Fibroblast of skin of right biceps (primary cell): ENCODE measurements at regions not wholly inside any gene's neighbourhood (a gene's known extent, or its start where the extent isn't known, plus 50 kb on each side); places are given as distances from the start of the nearest gene placed in this dataset.

Experiments
- DNase-seq: peaks from one replicate; pipeline ENCODE4 v3.0.0-alpha.2; 2013

DNA sequence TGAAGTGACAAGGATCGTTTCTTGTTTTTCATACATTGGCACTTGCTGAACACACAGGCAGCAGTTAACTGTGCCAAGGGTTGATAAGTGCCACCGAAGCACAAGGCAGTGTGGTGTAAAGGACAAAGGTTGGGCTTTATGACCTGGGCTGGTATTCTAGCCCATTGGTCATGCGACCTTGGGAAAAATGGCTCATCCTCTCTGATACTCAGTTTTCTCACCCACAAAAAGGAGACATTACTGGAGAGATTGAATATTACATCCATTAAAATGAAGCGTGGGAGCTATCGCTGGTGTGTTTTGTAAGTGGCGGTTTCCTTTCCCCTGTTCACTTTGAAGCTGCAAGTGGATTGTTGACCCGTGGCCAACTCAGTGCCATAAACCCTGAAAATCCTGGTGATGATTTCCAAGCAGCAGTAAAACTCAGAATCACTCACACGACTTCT, 216.9 kb downstream of the HAPSTR1 start:
- DNase-seq: no peak

DNA sequence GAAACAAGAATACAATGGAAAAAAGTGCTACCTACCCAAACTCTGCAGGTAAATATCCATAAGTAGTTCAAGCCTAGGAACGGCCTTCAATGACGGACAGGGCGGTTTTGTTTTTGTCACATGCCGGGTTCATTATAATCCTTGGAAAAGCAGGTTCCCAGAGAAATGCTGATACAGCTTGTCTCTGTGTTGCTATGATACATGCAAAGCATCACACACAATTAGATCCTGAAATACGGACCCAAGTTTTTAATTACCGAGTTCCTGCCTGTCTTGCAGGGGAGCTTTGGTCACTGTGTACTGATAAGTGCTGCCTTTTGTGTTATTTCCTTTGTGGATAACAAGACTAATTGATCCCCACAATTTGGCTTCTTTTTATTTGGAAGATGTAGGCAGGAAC, 217.4 kb downstream of the HAPSTR1 start:
- DNase-seq: no peak

GRCh38 chr16:9309844-9310243, 218.4 kb downstream of the HAPSTR1 start:
- no peak for DNase-seq

DNA sequence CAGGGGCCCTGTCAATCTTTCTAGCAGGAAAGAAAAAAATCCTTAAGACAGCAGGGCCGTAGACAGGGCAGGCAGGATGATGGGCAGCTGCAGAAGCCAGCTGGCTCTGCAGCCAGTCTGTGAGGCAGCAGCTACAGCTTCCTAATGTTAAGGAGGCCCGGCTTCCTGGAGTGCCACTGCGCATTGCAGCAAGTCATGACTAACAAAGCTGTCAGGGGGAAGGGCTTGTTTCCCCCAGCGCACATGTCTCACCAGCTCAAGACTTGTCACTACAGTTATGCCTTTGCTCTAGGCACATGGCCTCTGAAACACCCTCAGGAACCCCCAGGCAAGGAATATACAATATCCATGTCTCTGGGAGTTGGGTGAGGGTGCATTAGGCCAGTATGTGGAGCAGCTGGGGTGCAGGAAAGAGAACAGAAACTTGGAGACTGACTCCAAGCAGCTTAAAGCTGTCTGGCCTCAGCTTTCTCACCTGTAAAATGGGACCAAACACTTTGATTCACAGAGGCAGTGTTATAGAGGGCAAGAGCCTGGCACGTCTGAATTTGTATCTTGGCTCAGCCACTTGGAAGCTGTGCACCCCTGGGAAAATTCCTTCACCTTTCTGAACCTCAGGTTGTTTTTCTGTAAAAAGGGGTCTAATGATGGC, 220.0 kb downstream of the HAPSTR1 start:
- DNase-seq: peak; percentile 6

GRCh38 chr16:9316008-9316407, 224.6 kb downstream of the HAPSTR1 start:
- DNase-seq: no peak

- DNase-seq: no peak
Observed at GRCh38 chr16:9316615-9317014, 225.2 kb downstream of the HAPSTR1 start.

DNA sequence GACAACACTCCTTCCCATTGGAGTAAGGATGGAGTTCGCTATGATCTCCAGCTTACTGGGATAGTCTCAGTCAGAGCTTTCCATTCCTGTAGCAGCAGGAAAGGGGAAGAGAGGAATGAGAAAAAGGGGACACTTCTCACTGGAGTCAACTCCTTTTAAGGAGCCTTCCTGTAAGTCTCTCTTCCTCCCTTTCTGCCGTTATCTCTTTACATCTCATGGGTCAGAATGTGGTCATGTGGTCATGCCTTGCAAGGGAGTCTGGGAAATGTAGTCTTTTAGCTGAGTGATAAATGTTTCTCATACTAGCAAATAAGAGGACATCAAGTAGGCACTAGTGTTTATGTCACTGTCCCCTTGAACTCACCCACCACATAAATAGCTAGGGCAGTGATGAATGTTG, 227.3 kb downstream of the HAPSTR1 start:
- no peak for DNase-seq

DNA sequence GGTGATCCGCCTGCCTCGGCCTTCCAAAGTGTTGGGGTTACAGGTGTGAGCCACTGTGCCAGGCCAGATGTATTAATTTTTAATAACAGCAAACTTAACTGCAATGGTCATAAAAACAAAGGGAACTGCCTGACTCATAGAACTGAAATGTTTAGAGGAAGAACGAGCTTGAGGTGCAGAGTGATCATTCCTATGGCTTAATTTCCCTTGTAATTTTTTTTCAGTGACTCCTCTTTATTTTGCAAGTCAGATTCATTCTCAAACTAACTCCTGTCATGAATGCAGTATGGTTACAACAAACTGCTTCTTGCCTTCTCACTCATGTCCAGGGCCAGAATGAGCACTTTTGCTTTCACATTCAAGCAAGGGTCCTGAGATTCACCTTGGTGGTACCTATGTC, 231.3 kb downstream of the HAPSTR1 start:
- no peak for DNase-seq

DNA sequence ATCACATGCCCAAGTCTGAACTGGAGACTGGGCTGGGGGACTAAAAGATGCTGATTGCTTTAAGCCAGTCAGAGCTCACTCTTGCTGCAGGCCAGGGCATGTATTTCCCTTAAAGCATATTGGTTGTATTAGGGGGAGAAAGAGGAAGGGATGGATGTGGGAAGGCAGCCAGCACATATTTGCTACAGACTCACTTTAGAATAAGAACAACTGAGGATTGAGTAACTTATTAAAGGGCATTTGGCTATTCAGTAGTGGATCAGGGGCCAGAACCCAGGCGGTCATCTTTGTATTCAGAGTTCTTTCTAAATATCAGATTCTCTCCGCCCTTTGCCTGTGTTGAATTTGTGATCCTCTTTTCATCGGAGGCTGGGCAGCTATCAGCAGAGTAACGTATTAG, 231.7 kb downstream of the HAPSTR1 start:
- no peak for DNase-seq

- no peak for DNase-seq
Observed at GRCh38 chr16:9327253-9327652, 235.8 kb downstream of the HAPSTR1 start.

DNA sequence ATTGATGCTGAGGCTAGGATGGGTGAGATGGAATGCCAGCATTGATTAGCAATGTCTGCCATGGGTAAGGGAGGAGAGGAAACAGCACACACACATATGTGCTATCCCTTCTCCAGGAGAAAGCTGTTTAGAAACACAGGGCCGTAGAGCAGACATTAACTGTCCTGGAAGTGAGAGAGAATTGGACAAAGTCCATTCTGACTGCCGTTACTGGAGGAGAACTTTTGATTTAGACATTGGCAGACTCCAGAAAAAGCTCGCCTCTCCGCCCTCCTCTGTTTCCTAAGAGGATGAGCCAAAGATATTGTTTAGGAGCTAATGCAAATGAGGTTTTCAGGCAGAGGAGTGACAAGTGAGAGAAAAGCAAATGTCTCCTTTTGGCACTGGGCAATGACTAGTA, 237.0 kb downstream of the HAPSTR1 start:
- DNase-seq: no peak

GRCh38 chr16:9330095-9330494, 238.7 kb downstream of the HAPSTR1 start:
- no peak for DNase-seq

DNA sequence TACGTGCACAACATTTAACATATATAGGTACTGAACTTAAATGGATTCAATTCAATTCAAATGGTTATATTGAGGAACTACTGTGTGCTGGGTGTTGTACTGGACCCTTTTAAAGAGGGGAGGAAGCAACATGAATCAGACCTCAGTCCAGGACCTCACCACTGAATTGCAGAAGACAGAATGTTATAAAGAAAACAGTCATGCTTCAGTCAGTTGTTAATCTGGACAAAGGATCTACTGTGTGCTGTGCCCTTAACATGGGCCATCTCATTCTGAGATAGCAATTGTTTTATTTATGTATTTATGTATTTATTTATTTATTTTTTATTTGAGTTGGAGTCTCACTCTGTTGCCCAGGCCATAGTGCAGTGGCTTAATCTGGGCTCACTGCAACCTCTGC, 240.1 kb downstream of the HAPSTR1 start:
- DNase-seq: no peak

DNA sequence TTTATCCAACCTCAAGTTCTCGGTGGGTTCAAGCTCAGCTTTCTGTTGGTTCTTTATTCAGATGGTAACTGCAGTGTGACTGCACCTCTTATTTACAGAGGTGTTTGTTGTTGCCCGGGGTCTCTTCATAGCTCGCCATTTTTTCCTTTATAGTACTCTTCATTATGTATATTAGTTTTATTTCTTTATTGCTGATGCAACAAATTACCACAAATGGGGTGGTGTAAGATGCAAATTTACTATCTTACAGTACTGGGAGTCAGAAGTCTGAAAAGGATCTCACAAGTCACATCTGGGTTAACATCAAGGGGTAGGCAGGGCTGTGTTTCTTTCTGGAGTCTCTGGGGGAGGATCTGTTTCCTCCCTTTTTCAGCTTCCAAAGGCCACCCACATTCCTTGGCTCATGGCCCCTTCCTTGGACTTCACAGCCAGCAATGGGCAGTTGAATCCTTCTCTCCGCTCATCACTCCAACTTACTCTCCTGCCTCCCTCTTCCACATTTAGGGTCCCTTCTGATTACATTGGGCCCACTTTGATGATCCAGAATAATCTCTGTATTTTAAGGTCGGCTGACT, 241.2 kb downstream of the HAPSTR1 start:
- no peak for DNase-seq

DNA sequence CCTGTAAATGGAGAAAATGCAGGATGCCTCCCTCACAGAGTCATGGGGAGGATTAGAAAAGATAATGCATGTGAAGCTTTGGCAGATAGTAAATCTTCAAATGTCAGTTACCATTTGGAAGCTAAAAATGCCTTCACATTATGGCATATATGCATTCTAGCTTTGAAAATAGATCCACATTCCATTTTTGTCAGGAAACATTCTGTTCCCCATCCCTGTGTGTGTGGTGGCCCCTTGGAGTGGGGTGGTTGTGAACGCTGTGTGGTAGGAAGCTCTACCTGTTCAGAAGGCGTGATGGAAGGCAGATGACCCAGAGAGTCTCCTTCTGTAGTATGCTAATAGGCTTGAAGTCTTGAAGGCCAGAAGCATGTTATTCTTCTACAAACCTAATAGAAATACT, 242.0 kb downstream of the HAPSTR1 start:
- no peak for DNase-seq

DNA sequence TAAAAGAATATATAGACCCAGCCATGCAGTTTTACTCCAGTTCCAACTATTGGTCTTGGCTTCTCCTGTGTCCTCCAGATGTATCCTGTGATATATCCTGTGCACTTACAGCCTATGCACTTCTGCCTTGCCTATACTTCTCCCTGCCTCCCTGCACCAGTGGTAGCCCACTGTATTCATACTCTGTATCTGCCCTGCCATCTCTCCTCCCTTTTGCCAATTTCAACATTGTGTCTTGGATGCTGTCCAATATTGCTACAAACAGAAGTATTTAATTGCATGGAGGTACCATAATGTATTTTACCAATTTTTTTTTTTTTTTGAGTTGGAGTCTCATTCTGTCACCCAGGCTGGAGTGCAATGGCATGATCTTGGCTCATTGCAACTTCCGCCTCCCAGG, 242.7 kb downstream of the HAPSTR1 start:
- no peak for DNase-seq

GRCh38 chr16:9337308-9338032, 246.0 kb downstream of the HAPSTR1 start:
- no peak for DNase-seq

GRCh38 chr16:9338068-9338467, 246.6 kb downstream of the HAPSTR1 start:
- no peak for DNase-seq

- DNase-seq: no peak
Observed at GRCh38 chr16:9338510-9338909, 247.1 kb downstream of the HAPSTR1 start.

DNA sequence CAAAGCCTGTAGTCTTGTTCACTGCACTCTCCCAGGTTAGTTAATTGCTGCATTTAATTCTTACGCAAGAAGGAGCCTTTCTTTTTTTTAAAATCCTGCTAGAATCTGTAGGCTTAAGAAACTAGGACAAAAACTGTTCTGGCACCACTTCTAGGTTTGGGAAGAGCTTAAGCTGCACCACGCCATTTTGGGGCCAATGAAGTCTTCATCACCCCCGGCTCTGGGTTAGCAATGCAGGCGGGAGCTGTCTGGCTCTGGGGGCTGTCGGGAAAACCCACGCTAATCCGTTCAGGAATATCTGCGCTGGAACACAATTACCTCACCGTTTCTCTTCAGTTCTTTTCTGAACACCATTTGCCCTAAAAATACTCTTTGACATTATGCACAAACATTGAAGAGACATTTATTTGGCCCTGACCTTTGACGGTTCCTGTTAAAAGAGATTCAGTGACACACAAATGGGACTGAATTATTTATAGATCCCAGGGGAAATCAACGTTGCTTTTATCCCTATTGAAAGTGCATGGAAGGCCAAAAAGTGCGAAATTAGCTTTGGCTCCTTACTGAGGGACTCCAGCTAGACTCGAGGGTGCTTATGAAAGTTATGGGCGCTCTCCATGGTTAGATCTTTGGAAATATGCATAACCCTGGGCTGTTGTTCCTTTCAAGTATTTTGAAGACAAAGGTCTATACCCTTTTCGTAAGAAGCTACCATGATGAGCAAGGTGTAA, 249.2 kb downstream of the HAPSTR1 start:
- no peak for DNase-seq

- DNase-seq: no peak
Observed at GRCh38 chr16:9343276-9343675, 251.8 kb downstream of the HAPSTR1 start.

- no peak for DNase-seq
Observed at GRCh38 chr16:9344508-9344907, 253.1 kb downstream of the HAPSTR1 start.

GRCh38 chr16:9345046-9345445, 253.6 kb downstream of the HAPSTR1 start:
- DNase-seq: no peak

DNA sequence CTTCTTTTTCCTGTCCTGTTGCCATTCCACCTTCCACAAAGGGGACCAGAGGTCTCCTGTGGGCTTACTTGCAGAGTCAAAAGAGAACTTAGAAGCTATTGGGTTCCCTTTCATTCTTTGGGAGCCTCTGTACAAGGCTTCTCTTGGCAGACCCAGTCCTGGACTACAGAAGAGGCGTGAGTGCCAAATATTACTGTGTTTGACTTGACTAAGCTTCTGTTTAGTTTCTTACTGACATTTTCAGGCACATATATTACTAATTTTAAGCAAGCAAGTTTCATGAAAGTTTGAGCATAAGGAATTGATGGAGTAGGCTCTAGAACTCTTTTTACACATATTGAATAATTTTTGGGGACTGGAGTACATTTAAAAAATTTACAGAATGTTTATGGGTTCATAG, 254.4 kb downstream of the HAPSTR1 start:
- no peak for DNase-seq
